ENCODE measurements at regions not wholly inside any gene's neighbourhood (a gene's known extent, or its start where the extent isn't known, plus 50 kb on each side); places are given as distances from the start of the nearest gene placed in this dataset.

DNA sequence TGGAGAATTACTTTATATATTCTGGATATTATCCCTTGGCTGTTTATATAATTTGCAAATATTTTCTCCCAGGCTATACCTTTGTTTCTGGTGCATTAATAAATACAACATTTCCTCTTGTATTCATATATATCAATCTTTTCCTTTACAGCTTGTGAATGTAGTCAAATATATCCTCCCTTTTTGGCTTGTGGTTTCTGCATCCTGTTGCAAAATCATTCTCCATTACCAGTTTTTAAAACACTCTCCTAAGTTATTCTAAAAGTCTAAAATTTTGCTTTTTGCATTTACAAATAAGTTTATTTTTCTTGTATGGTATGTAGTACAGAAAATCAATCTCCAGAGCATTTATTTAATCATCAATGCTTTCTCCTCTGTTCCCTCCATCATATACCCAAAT, 909.4 kb downstream of the ADGRL2 start:
- POLR2A ChIA-PET: no interaction called here
- Histone ChIP-seq H3K4me1 (ENCODE audit: control insufficient read depth, insufficient read depth, low read length) (no peaks in the 10 kb centered on the region), H3K9me3 (replicated peaks; ENCODE audit: control insufficient read depth, insufficient read depth, low read length) (no peaks in the 10 kb centered on the region), H3K4me2 (ENCODE audit: control insufficient read depth, insufficient read depth) (no peak overlapping the region), H4K20me1 (ENCODE audit: control insufficient read depth, insufficient read depth) (no peaks in the 10 kb centered on the region), H3K27me3 (replicated peaks in 1 of 2; ENCODE audit: control insufficient read depth in 2 of 2, insufficient read depth in 2 of 2, low read length in 1 of 2) (no peaks in the 10 kb centered on the region), H3K4me3 (no peak overlapping the region), H3K36me3 (ENCODE audit: control insufficient read depth in 2 of 2, insufficient read depth in 2 of 2, low read length in 1 of 2) (no peaks in the 10 kb centered on the region), H2AFZ (ENCODE audit: control insufficient read depth, low read depth, low read length) (no peak overlapping the region), H3K9ac (ENCODE audit: control insufficient read depth, insufficient read depth, low read length) (no peak overlapping the region), H3K27ac (ENCODE audit: control insufficient read depth, insufficient read depth) (no peak overlapping the region), H3K79me2 (ENCODE audit: control insufficient read depth, insufficient read depth, low read length) (no peaks in the 10 kb centered on the region)
- SMC1A ChIA-PET (ENCODE audit: uncharacterized antibody, unreplicated experiment): interaction anchor here (0.6 kb wide), 1 partner anchor 1135 kb away, joined by 3 read pairs; no protein-coding TSS in a partner anchor
- FAIRE-seq (no peak), DNase-seq (ENCODE audit: low read depth, low spot score) (no peak), ATAC-seq (no peak)
- RAD21 ChIA-PET (ENCODE audit: unreplicated experiment): no interaction called here
- CTCF ChIA-PET: no interaction called here
- intact Hi-C loops (cut with micrococcal nuclease; ENCODE audit: unreplicated experiment): no loop called here
- in situ Hi-C loops (cut with MboI): no loop called here
- no TSS peak for BruUV-seq (replicated peaks)
- TF ChIP-seq ATF7 (IDR thresholded peaks at IDR 0.05; ENCODE audit: low read depth): no peak
- no peak for TF ChIP-seq GATAD2B (conservative IDR thresholded peaks at IDR 0.05; ENCODE audit: low read depth)
- no peak for TF ChIP-seq ZBED1 (IDR thresholded peaks at IDR 0.05; ENCODE audit: borderline replicate concordance)
- TF ChIP-seq CEBPZ (IDR thresholded peaks at IDR 0.05; ENCODE audit: low read depth, low read length): no peak
- no peak for TF ChIP-seq IKZF1 (conservative IDR thresholded peaks at IDR 0.05)
- no peak for TF ChIP-seq ASH2L (IDR thresholded peaks at IDR 0.05; ENCODE audit: borderline replicate concordance, low read depth)
- TF ChIP-seq FOXM1 (IDR thresholded peaks at IDR 0.05; ENCODE audit: low read depth, low read length): no peak
- no peak for TF ChIP-seq IRF4 (IDR thresholded peaks at IDR 0.05; ENCODE audit: low read depth, low read length)
- no peak for TF ChIP-seq JUNB (IDR thresholded peaks at IDR 0.05)
- TF ChIP-seq RAD21 (IDR thresholded peaks at IDR 0.05; ENCODE audit: insufficient read depth, low read depth, low read length): no peak
- no peak for TF ChIP-seq SP1 (IDR thresholded peaks at IDR 0.05; ENCODE audit: low read depth, low read length)
- TF ChIP-seq SREBF2 (IDR thresholded peaks at IDR 0.05; ENCODE audit: low read length): no peak
- no peak for TF ChIP-seq CREM (IDR thresholded peaks at IDR 0.05; ENCODE audit: low read depth)
